GM21723 (cell line): ENCODE measurements at regions not wholly inside any gene's neighbourhood (a gene's known extent, or its start where the extent isn't known, plus 50 kb on each side); places are given as distances from the start of the nearest gene placed in this dataset.

Experiments used
- ATAC-seq: cut with Tn5 transposase; IDR thresholded peaks from one replicate; pipeline ENCODE4 v1.9.1; 2021; ENCODE audit warnings: mild to moderate bottlenecking, moderate library complexity; ENCODE audit not compliant: unreplicated experiment

DNA sequence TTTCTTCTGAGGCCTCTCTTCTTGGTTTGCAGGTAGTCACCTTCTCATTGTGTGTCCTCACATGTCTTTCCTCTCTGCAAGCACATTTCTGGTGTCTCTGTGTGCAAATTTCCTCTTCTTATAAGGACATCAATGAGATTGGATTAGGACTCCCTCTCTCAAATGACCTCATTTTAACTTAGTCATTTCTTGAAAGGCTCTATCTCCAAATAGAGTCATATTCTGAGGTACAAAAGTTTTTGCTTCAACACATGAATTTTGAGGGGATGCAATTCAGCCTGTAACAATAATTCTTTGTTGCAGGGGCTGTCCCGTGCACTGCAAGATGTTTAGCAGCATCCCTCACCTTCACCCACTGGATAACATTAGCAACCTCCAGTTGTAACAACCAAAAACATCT lies 115.0 kb upstream of the DCBLD2 start:
- no peak for ATAC-seq

GRCh38 chr3:99013777-99014315 lies 112.4 kb upstream of the DCBLD2 start:
- no peak for ATAC-seq

GRCh38 chr3:99013077-99013476 lies 111.6 kb upstream of the DCBLD2 start:
- ATAC-seq = no peak

- peak; percentile 92 for ATAC-seq
Measured at GRCh38 chr3:99012051-99012450, 110.6 kb upstream of the DCBLD2 start.

GRCh38 chr3:99009851-99010250 lies 108.4 kb upstream of the DCBLD2 start:
- ATAC-seq = no peak

- ATAC-seq = no peak
Measured at GRCh38 chr3:99006686-99007085, 105.2 kb upstream of the DCBLD2 start.

DNA sequence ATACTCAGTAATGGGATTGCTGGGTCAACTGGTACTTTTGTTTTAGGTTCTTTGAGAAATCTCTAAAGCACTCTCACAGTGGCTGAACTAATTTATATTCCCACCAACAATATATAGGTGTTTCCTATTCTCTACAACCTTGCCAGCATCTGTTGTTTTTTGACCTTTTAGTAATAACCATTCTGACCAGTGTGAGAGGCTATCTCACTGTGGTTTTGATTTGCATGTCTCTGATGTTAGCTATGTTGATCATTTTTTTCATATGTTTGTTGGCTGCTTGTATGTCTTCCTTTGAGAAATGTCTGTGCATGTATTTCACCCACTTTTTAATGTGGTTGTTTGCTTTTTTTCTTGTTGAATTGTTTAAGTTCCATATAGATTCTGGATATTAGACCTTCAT lies 98.2 kb upstream of the DCBLD2 start:
- ATAC-seq = no peak

DNA sequence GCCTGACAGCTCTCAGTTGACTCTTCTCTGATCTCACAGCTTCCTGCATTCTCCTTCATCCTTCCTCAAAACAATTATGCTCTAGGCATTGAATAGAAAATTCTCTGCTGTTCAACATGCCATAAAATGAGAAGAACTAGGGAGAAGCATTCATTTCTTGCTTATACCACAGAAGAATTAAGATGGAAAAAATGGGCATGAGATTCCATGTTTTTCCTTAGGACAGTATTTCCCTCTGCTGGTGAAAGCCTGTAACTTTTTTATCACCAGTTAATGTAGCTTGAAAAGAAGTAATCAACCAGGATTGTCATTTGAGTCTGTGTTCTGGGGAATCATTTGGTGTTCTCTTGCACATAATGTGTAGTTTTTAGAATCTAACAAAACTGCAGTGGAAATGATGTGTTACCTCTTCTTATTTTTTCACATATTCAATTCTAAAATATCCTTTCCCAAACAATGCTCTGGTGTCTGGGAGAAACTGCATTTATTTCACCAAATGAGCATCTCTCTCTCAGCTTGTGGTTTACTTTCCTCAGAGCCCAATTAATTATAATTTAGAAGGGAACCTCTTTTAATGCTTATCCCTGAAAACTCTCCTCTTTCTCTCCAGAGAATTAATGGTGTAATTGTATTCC lies 92.8 kb upstream of the DCBLD2 start:
- no peak for ATAC-seq

GRCh38 chr3:98991393-98991792 lies 89.9 kb upstream of the DCBLD2 start:
- no peak for ATAC-seq

GRCh38 chr3:98990657-98991056 lies 89.2 kb upstream of the DCBLD2 start:
- no peak for ATAC-seq

DNA sequence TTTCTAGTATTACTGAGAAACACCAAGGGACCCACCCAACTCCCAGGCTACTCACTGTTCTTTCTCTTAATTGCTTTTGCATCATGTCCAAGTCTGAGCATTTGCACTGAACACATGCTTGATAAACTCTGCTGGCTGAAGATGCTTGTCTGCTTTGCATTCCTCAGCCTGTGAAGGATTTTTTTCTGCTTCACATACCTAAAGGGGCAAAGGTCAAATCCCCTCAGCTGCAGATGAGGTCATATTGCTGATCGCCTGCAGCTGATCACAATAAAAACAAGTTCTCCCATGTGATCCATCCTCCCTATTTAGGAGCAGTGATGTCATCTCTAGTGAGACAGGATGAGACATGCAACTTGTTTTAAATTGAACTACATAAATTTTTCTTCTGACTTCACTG lies 84.6 kb upstream of the DCBLD2 start:
- ATAC-seq = no peak

DNA sequence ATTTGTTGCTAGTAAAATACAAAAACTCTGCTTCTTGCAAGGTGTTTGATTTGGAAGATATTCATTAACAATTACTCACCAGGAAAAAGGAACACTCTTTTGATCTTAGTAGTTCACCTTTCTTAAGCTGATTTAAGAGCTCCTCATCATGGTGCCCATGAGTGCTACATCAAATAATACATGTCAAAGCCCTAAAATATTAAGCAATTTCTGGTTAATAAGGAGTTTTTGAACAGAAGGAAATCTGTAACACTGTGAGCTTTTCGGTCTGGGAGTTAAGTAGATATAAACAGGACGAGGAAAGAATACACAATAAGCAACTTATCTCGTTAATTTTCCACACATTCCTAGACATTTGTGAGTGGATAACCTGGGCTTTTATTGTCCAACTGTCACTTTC lies 83.9 kb upstream of the DCBLD2 start:
- no peak for ATAC-seq

GRCh38 chr3:98984024-98984423 lies 82.5 kb upstream of the DCBLD2 start:
- no peak for ATAC-seq

- ATAC-seq = no peak
Measured at GRCh38 chr3:98982351-98982750, 80.9 kb upstream of the DCBLD2 start.

DNA sequence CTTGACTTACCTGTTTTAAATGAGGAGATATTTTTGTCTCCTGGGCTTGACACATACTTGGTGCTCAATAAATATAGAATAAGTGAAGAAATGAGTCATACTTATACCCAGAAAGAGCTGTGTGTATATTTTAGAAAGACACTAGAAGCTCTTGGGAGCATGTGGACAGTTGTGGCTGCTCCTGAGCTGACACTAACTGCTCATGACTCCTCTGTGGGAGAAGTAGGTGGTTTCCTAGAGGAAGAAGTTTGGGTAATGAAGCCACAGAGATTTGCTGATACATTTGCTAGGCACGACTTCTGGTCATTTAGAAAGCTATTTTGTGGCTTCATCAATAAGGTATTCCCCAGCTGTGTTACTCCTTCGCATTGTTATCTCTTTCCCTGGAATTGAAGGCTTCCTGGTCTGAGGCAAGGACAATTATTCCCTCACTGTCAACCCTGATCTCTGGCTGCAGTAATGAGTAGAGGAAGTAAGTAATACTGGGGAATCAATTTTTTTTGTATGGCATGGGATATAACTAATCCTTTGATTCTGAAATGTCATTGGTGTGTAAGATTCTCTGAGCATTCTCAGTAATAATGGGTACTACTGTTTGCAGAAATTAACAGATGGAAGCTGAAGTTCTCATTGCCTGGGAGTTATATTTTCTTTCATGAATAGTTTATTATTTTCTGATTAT lies 79.6 kb upstream of the DCBLD2 start:
- peak; percentile 92 for ATAC-seq

DNA sequence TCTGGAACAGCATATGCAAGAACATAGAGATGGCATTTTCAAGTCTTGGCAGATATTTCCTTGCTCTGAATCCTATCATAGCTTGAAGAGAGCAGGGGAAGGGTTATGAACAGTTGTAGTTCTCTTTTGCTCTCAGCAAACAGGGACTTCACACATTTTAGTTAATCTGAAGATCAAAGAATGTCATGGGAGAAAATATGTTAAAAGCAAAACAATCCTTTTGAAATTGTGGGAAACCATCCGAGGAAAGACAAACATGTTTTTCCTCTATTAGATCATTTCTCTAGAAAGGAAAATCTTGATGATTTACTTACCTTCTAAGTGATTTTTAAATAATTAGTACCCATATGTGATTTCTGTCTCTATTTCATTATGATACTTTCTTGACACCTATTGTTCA lies 77.8 kb upstream of the DCBLD2 start:
- no peak for ATAC-seq

DNA sequence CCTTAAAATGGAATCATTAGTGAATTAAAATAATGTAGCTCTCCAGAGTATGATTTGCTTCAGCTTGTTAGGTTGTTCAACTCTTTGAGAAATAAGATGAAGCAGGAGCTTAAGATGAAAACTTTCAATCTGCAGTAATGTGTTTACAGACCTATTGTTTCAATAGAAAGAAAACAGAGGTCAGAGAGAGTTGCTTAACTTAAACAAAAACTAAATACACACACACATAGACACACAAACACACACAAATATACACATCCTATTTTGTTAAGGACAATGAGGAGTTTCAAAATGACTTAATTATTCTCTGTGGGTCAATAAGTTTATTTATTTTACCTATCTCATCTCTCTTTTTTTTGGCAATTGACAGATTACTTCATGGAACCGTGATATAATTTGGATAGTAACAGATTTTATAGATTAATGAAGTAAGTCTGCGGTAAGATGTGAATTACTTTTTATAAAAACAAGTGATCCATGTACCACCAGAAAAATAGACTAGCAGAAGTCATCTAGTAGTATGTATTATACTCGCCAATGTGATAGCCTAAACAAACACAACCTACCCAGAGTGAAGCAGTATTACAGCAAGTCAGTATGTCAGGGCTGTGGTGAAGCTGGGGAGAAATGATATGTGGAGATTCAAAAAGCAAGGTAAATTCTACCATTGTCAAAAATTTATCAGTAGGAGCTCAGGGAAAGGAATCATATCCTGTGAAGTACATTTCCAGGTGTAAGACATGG lies 76.7 kb upstream of the DCBLD2 start:
- no peak for ATAC-seq

- ATAC-seq = peak; percentile 40
Measured at GRCh38 chr3:98977520-98977919, 76.0 kb upstream of the DCBLD2 start.

- ATAC-seq = no peak
Measured at GRCh38 chr3:98974442-98974841, 72.9 kb upstream of the DCBLD2 start.

GRCh38 chr3:98972720-98973119 lies 71.2 kb upstream of the DCBLD2 start:
- ATAC-seq = no peak

- no peak for ATAC-seq
Measured at GRCh38 chr3:98972155-98972554, 70.7 kb upstream of the DCBLD2 start.

GRCh38 chr3:98971169-98971681 lies 69.7 kb upstream of the DCBLD2 start:
- ATAC-seq = no peak
